ENCODE measurements at regions not wholly inside any gene's neighbourhood (a gene's known extent, or its start where the extent isn't known, plus 50 kb on each side); places are given as distances from the start of the nearest gene placed in this dataset.

GRCh38 chr6:139721954-139722353 is 347.5 kb upstream of the CITED2 start:
- Histone ChIP-seq H3K27ac (no peak overlapping the region), H3K4me3 (no peak overlapping the region), H3K4me1 (replicated peaks in 1 of 2) (no peaks in the 10 kb centered on the region), H3K27me3 (no peaks in the 10 kb centered on the region), H3K9me3 (replicated peaks in 1 of 3) (no peaks in the 10 kb centered on the region), H3K36me3 (replicated peaks in 1 of 2) (no peaks in the 10 kb centered on the region)
- TF ChIP-seq CTCF (IDR thresholded peaks at IDR 0.05) (no peak), POLR2A (IDR thresholded peaks at IDR 0.05) (no peak)
- intact Hi-C loops (cut with DNase I): no loop called here
- 84 to 94% (median 89%) methylated on average over 3 of the region's 3 CpGs for WGBS, 4 donors
- no peak for DNase-seq

GRCh38 chr6:139713900-139714506 is 339.6 kb upstream of the CITED2 start:
- intact Hi-C loops (cut with DNase I): no loop called here
- no peak overlapping the region for H3K27ac ChIP-seq
- no peaks in the 10 kb centered on the region for H3K27me3 ChIP-seq
- H3K9me3 ChIP-seq (replicated peaks in 1 of 3): no peaks in the 10 kb centered on the region
- H3K36me3 ChIP-seq (replicated peaks in 1 of 2): no peaks in the 10 kb centered on the region
- H3K4me3 ChIP-seq: no peak overlapping the region
- peaks cover 10 to 16% of the 10 kb centered on the region in 2 donors for H3K4me1 ChIP-seq (replicated peaks in 1 of 2)
- TF ChIP-seq POLR2A (IDR thresholded peaks at IDR 0.05) (no peak), CTCF (IDR thresholded peaks at IDR 0.05) (no peak)
- no peak for DNase-seq
- 87 to 96% (median 91%) methylated on average over 4 of the region's 4 CpGs for WGBS, 4 donors

DNA sequence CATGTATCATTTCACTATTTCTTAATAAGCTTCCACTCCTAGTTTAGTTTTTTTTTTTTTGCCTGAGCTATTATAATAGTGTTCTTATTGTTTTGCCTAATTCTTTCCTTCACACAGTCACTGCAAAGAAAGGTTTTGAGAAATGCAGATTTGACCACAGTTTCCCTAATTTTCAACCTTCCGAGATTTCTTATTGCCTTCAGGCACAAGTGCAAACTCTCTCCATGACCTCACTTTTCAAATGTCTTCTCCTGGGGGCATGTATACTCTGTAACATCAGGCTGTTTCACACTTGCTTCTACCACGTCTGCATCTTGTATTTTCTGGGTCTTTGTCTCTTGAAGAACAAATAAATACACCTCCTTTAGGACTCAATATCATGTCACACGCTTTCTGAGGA is 339.0 kb upstream of the CITED2 start:
- 87 to 89% (median 88%) methylated on average over 3 of the region's 3 CpGs for WGBS, 4 donors
- intact Hi-C loops (cut with DNase I): no loop called here
- DNase-seq: no peak
- no peaks in the 10 kb centered on the region for H3K36me3 ChIP-seq (replicated peaks in 1 of 2)
- TF ChIP-seq POLR2A (IDR thresholded peaks at IDR 0.05) (no peak), CTCF (IDR thresholded peaks at IDR 0.05) (no peak)
- no peak overlapping the region for H3K4me3 ChIP-seq
- no peaks in the 10 kb centered on the region for H3K9me3 ChIP-seq (replicated peaks in 1 of 3)
- H3K4me1 ChIP-seq (replicated peaks in 1 of 2): peaks cover 13 to 22% of the 10 kb centered on the region in 2 donors
- no peak overlapping the region for H3K27ac ChIP-seq
- no peaks in the 10 kb centered on the region for H3K27me3 ChIP-seq

DNA sequence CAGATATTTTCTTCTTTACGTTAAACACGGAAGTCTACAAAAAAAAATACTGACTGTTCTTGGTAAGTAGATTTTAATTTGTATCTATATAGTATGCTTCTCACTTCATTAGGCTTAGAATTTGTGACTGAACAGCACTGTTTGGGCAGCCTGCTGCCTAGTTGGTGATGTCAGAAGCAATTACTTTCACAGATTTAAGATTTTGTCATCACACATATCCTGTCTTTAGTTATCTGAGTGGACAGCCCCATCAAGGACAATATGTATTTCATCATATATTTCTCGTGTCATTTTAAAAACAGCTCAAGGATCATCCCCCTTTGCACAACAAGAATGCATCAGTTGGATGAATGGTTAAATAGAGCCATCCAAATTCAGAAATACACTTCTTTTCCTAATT is 338.4 kb upstream of the CITED2 start:
- DNase-seq: no peak
- H3K36me3 ChIP-seq (replicated peaks in 1 of 2): no peaks in the 10 kb centered on the region
- H3K27ac ChIP-seq: no peak overlapping the region
- intact Hi-C loops (cut with DNase I): no loop called here
- no peak for TF ChIP-seq POLR2A (IDR thresholded peaks at IDR 0.05)
- TF ChIP-seq CTCF (IDR thresholded peaks at IDR 0.05): no peak
- peaks cover 19 to 27% of the 10 kb centered on the region in 2 donors for H3K4me1 ChIP-seq (replicated peaks in 1 of 2)
- WGBS, 4 donors: 68 to 75% (median 73%) methylated on average over 3 of the region's 3 CpGs
- no peaks in the 10 kb centered on the region for H3K9me3 ChIP-seq (replicated peaks in 1 of 3)
- no peaks in the 10 kb centered on the region for H3K27me3 ChIP-seq
- no peak overlapping the region for H3K4me3 ChIP-seq
